Thoracic aorta (tissue), 2 donors: ENCODE measurements at regions not wholly inside any gene's neighbourhood (a gene's known extent, or its start where the extent isn't known, plus 50 kb on each side); places are given as distances from the start of the nearest gene placed in this dataset.

ENCODE experiments used
- ATAC-seq: fragments of 150-250 bp; one replicate; pipeline ENCODE4 v1.8.0; 2017; ENCODE audit warnings: low read depth; ENCODE audit not compliant: insufficient number of reproducible peaks, low FRiP score
- DNase-seq: peaks from one replicate; pipeline ENCODE4 v3.0.0-alpha.2; 2020; ENCODE audit warnings: low spot score
- H3K27ac ChIP-seq, 2 donors: fragments of 200-600 bp; sonication (generic); 1 replicate in 1 of 2; 2 replicates in 1 of 2; pipeline ENCODE4 v1.5.1; 2016; ENCODE audit warnings: mild to moderate bottlenecking in 2 of 2, moderate library complexity in 2 of 2
- H3K27me3 ChIP-seq: fragments of 200-600 bp; sonication (generic); replicated peaks from 2 replicates; pipeline ENCODE4 v1.6.0; 2016; ENCODE audit warnings: mild to moderate bottlenecking; ENCODE audit not compliant: insufficient read depth
- H3K36me3 ChIP-seq: fragments of 200-600 bp; sonication (generic); one replicate; pipeline ENCODE4 v1.5.1; 2016
- H3K4me1 ChIP-seq, 2 donors: fragments of 200-600 bp; sonication (generic); 1 replicate in 1 of 2; 2 replicates in 1 of 2; pipeline versions ENCODE4 v1.5.1 to v1.6.0; 2016; ENCODE audit warnings: low read depth in 2 of 2, mild to moderate bottlenecking in 1 of 2; ENCODE audit not compliant: control insufficient read depth in 1 of 2
- H3K4me3 ChIP-seq: fragments of 200-600 bp; sonication (generic); 2 replicates; pipeline ENCODE4 v1.5.1; 2016; ENCODE audit warnings: mild to moderate bottlenecking
- H3K9me3 ChIP-seq: fragments of 200-600 bp; sonication (generic); 2 replicates; pipeline ENCODE4 v1.5.1; 2016
- TF ChIP-seq, protein P1 (sequence below): fragments of 200-600 bp; sonication (generic); IDR thresholded peaks from one replicate; pipeline ENCODE4 v1.5.1; 2019; ENCODE audit warnings: antibody characterized with exemption

GRCh38 chr3:71989165-71989564 lies 204.2 kb upstream of the PROK2 start:
- ATAC-seq (no peak), DNase-seq (no peak)
- Histone ChIP-seq H3K4me1 (no peaks in the 10 kb centered on the region), H3K36me3 (no peaks in the 10 kb centered on the region), H3K27me3 (no peaks in the 10 kb centered on the region), H3K4me3 (no peak overlapping the region), H3K27ac (no peak overlapping the region), H3K9me3 (no peaks in the 10 kb centered on the region)
- TF ChIP-seq, protein P1, sequence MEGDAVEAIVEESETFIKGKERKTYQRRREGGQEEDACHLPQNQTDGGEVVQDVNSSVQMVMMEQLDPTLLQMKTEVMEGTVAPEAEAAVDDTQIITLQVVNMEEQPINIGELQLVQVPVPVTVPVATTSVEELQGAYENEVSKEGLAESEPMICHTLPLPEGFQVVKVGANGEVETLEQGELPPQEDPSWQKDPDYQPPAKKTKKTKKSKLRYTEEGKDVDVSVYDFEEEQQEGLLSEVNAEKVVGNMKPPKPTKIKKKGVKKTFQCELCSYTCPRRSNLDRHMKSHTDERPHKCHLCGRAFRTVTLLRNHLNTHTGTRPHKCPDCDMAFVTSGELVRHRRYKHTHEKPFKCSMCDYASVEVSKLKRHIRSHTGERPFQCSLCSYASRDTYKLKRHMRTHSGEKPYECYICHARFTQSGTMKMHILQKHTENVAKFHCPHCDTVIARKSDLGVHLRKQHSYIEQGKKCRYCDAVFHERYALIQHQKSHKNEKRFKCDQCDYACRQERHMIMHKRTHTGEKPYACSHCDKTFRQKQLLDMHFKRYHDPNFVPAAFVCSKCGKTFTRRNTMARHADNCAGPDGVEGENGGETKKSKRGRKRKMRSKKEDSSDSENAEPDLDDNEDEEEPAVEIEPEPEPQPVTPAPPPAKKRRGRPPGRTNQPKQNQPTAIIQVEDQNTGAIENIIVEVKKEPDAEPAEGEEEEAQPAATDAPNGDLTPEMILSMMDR, result no peak

DNA sequence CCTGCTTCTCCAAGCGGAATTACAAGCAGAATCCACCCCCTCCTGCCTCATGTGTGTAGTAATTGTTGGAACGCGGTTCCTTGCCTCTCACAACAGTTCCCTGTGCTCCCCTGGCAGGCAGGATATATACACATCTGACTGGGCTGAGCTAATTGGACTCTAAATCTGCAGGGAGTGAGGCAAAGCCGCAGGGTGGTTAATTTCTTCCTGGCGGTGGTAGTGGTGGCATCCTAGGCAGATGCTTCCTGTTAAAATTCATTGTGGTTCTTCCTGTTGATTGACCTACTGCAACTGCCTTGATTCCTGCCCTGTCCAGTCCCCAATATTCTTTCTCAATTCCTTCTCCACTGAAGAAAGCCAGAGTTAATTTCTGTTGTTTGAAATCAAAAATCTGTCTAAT lies 202.9 kb upstream of the PROK2 start:
- H3K9me3 ChIP-seq, result no peaks in the 10 kb centered on the region
- TF ChIP-seq, protein P1, result no peak
- no peaks in the 10 kb centered on the region for H3K4me1 ChIP-seq
- no peak overlapping the region for H3K27ac ChIP-seq
- no peaks in the 10 kb centered on the region for H3K27me3 ChIP-seq
- H3K36me3 ChIP-seq, result no peaks in the 10 kb centered on the region
- no peak overlapping the region for H3K4me3 ChIP-seq
- no peak for DNase-seq
- ATAC-seq, result no peak

DNA sequence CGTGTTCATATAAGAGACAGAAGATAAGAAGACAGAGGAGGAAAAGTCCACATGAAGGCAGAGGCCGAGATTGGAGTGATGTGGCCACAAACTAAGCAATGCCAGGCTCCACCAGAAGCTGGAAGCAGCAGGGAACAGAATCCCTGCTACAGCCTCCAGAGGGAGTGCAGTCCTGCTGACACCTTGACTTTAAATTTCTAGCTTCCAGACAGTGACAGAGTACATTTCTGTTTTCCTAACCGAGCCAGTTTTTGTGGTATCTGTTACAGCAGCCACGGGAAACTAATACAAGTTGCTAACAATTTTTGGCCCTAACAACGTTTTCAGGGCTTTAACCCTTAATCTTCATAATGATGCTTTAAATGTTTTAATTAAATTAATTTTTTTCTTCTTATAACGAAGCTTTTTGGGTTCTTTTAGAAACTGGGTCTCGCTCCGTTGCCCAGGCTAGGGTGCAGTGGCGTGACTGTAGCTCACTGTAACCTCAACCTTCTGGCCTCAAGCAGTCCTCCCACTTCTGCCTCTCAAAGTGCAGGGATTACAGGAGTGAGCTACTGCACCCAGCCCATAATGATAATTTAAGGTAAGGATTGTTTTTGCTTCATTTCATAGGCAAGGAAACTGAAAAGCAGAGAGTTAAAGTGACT lies 202.3 kb upstream of the PROK2 start:
- TF ChIP-seq, protein P1, result peak; percentile 22
- Histone ChIP-seq H3K36me3 (no peaks in the 10 kb centered on the region), H3K4me3 (no peak overlapping the region), H3K27me3 (no peaks in the 10 kb centered on the region), H3K27ac (no peak overlapping the region), H3K4me1 (no peaks in the 10 kb centered on the region), H3K9me3 (no peaks in the 10 kb centered on the region)
- no peak for ATAC-seq
- no peak for DNase-seq

GRCh38 chr3:71986606-71987005 lies 201.7 kb upstream of the PROK2 start:
- no peak overlapping the region for H3K4me3 ChIP-seq
- H3K27ac ChIP-seq, result no peak overlapping the region
- H3K9me3 ChIP-seq, result no peaks in the 10 kb centered on the region
- TF ChIP-seq, protein P1, result no peak
- H3K4me1 ChIP-seq, result no peaks in the 10 kb centered on the region
- no peaks in the 10 kb centered on the region for H3K27me3 ChIP-seq
- DNase-seq (no peak), ATAC-seq (no peak)
- H3K36me3 ChIP-seq, result no peaks in the 10 kb centered on the region

DNA sequence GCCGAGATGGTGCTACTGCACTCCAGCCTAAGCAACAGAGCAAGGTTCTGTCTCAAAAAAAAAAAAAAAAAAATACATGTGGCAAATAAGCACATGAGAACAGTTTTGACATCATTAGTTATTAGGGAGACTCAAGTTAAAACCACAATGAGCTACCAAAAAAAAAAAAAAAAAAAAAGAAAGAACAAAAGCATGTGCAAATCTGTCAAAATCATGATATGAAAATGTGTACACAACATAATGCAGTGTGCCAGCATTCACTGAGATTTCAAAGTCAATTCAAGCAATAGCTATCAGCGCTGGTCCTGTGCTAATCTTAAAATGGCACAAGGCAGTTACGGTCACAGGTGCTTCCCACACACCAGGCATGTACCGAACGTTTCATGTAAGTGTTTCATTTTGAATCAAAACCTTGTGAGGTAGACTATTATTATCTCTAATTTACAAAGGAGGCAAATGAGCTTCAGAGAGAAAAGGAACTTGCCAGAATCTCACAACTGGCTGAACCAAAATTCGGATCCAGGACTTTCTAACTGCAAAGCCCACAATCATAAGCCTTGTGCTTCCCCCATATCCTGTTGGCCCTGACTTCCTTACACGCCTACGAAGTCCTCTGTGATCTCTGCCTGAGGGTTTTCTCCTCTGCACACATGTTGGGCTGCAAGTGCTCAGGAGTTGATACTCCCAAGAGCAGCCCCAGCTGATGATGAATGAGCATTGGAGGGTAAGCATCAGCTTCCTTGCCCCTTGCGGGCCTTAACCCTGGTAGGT lies 200.1 kb upstream of the PROK2 start:
- ATAC-seq, result no peak
- TF ChIP-seq, protein P1, result no peak

More for the DNA sequence above, 200.1 kb upstream of the PROK2 start:
- Histone ChIP-seq H3K9me3 (no peaks in the 10 kb centered on the region), H3K4me3 (no peak overlapping the region), H3K27ac (no peak overlapping the region), H3K27me3 (no peaks in the 10 kb centered on the region), H3K4me1 (no peaks in the 10 kb centered on the region), H3K36me3 (no peaks in the 10 kb centered on the region)
- no peak for DNase-seq
